Spleen (tissue), 11 donors: ENCODE measurements at regions not wholly inside any gene's neighbourhood (a gene's known extent, or its start where the extent isn't known, plus 50 kb on each side); places are given as distances from the start of the nearest gene placed in this dataset.

ENCODE experiments used
- DNase-seq: peaks from one replicate; pipeline ENCODE4 v3.0.0-alpha.2; 2020
- H3K27ac ChIP-seq, 8 donors: fragments of 200-600 bp; sonication (generic) in 7 of 8; 1 replicate in 4 of 8; 2 replicates in 4 of 8; pipeline versions ENCODE4 v1.5.0 to v1.8.0; 2016 to 2021; ENCODE audit warnings: inconsistent platforms in 4 of 8, mild to moderate bottlenecking in 4 of 8, moderate library complexity in 1 of 8
- H3K27me3 ChIP-seq, 7 donors: fragments of 200-600 bp; sonication (generic) in 6 of 7; replicated peaks in 1 of 7; 1 replicate in 4 of 7; 2 replicates in 3 of 7; pipeline versions ENCODE4 v1.5.0 to v1.8.0; 2016 to 2021; ENCODE audit warnings: inconsistent platforms in 3 of 7, mild to moderate bottlenecking in 1 of 7
- H3K36me3 ChIP-seq, 6 donors: fragments of 200-600 bp; sonication (generic) in 5 of 6; 1 replicate in 4 of 6; 2 replicates in 2 of 6; pipeline versions ENCODE4 v1.5.0 to v1.8.0; 2016 to 2021; ENCODE audit warnings: inconsistent platforms in 2 of 6
- H3K4me1 ChIP-seq, 6 donors: fragments of 200-600 bp; sonication (generic) in 5 of 6; 1 replicate in 3 of 6; 2 replicates in 3 of 6; pipeline versions ENCODE4 v1.5.0 to v1.8.0; 2016 to 2021; ENCODE audit warnings: inconsistent platforms in 3 of 6
- H3K4me3 ChIP-seq, 8 donors: fragments of 200-600 bp; sonication (generic) in 7 of 8; 1 replicate in 4 of 8; 2 replicates in 4 of 8; pipeline versions ENCODE4 v1.5.0 to v1.8.0; 2016 to 2021; ENCODE audit warnings: inconsistent platforms in 4 of 8, mild to moderate bottlenecking in 4 of 8, moderate library complexity in 2 of 8
- H3K9me3 ChIP-seq, 8 donors: fragments of 200-600 bp; sonication (generic) in 7 of 8; 1 replicate in 4 of 8; 2 replicates in 4 of 8; pipeline versions ENCODE4 v1.5.0 to v1.8.0; 2016 to 2021; ENCODE audit warnings: inconsistent platforms in 4 of 8
- POLR2A ChIP-seq, 3 donors: fragments of 450-650 bp; IDR thresholded peaks; one replicate each; pipeline ENCODE4 v1.5.1; 2017; ENCODE audit warnings: antibody characterized with exemption in 3 of 3, mild to moderate bottlenecking in 1 of 3
- POLR2AphosphoS5 ChIP-seq, 3 donors: sonication (generic); formaldehyde crosslinking; IDR thresholded peaks; one replicate each; pipeline ENCODE4 v1.5.1; 2017; ENCODE audit warnings: antibody characterized with exemption in 3 of 3
- WGBS, 5 donors: extraction: QIAGEN DNeasy Blood & Tissue Kit in 3 of 5; methylation state at CpG; one replicate each; pipeline versions ENCODE4 v1.1.5 to v1.1.7; 2013 to 2018; 5-methylcytosine and 5-hydroxymethylcytosine counted together
- intact Hi-C: fragments of 100-400 bp; cut with DNase I; formaldehyde crosslinking; loops from one replicate; pipeline ENCODE4 v1.15.0; 2023; ENCODE audit warnings: low total_unique reads
- TF ChIP-seq, protein P1 (sequence below), 11 experiments: fragments of 200-600 bp in 7 of 11; fragments of 450-650 bp in 4 of 11; sonication (generic) in 4 of 11; IDR thresholded peaks in 8 of 11; conservative IDR thresholded peaks in 3 of 11; 1 replicate in 7 of 11; 2 replicates in 4 of 11; pipeline versions ENCODE4 v1.4.0 to v1.8.0; 2016 to 2021; ENCODE audit warnings: antibody characterized with exemption in 11 of 11, inconsistent platforms in 4 of 11, mild to moderate bottlenecking in 1 of 11
- donor health status: healthy with polysubstance abuse.
- donor health status: DM: no; HTN: no; CAD: no; lungs with moderate emphysema.
- donor health status: DM: no; HTN: no; CAD: no.
- donor health status: Bipolar disorder and iron deficiency.
- donor health status: healthy.
- donor health status: DM: no; HTN: no; CAD: no.
- donor health status: DM: yes; HTN: yes; CAD: no.

- no peak overlapping the region for H3K4me3 ChIP-seq
- no peaks in the 10 kb centered on the region for H3K27me3 ChIP-seq
- 30 to 44% (median 35%) methylated on average over 11 of the region's 11 CpGs for WGBS, 5 donors
- intact Hi-C loops = no loop called here
- no peaks in the 10 kb centered on the region for H3K36me3 ChIP-seq
- no peaks in the 10 kb centered on the region for H3K4me1 ChIP-seq
- TF ChIP-seq, protein P1, sequence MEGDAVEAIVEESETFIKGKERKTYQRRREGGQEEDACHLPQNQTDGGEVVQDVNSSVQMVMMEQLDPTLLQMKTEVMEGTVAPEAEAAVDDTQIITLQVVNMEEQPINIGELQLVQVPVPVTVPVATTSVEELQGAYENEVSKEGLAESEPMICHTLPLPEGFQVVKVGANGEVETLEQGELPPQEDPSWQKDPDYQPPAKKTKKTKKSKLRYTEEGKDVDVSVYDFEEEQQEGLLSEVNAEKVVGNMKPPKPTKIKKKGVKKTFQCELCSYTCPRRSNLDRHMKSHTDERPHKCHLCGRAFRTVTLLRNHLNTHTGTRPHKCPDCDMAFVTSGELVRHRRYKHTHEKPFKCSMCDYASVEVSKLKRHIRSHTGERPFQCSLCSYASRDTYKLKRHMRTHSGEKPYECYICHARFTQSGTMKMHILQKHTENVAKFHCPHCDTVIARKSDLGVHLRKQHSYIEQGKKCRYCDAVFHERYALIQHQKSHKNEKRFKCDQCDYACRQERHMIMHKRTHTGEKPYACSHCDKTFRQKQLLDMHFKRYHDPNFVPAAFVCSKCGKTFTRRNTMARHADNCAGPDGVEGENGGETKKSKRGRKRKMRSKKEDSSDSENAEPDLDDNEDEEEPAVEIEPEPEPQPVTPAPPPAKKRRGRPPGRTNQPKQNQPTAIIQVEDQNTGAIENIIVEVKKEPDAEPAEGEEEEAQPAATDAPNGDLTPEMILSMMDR (IDR thresholded peaks at IDR 0.05 in 8 of 11, conservative IDR thresholded peaks at IDR 0.05 in 3 of 11) = no peak
- TF ChIP-seq POLR2A (IDR thresholded peaks at IDR 0.05) (no peak), POLR2AphosphoS5 (IDR thresholded peaks at IDR 0.05) (no peak)
- no peak for DNase-seq
- H3K27ac ChIP-seq = no peak overlapping the region
- H3K9me3 ChIP-seq = no peaks in the 10 kb centered on the region
These were observed 193.1 kb upstream of the SEMA3C start for GRCh38 chr7:81111781-81112540.

- Histone ChIP-seq H3K4me1 (no peaks in the 10 kb centered on the region), H3K4me3 (no peak overlapping the region), H3K36me3 (no peaks in the 10 kb centered on the region), H3K9me3 (no peaks in the 10 kb centered on the region), H3K27me3 (no peaks in the 10 kb centered on the region), H3K27ac (no peak overlapping the region)
- no peak for DNase-seq
- TF ChIP-seq POLR2A (IDR thresholded peaks at IDR 0.05) (no peak), POLR2AphosphoS5 (IDR thresholded peaks at IDR 0.05) (no peak)
- TF ChIP-seq, protein P1 (IDR thresholded peaks at IDR 0.05 in 8 of 11, conservative IDR thresholded peaks at IDR 0.05 in 3 of 11) = no peak
- WGBS, 5 donors = 76 to 92% (median 83%) methylated on average over 1 of the region's 1 CpG
- intact Hi-C loops = no loop called here
These were observed 192.5 kb upstream of the SEMA3C start for GRCh38 chr7:81111358-81111757.

- Histone ChIP-seq H3K9me3 (no peaks in the 10 kb centered on the region), H3K36me3 (no peaks in the 10 kb centered on the region), H3K27ac (no peak overlapping the region), H3K4me1 (no peaks in the 10 kb centered on the region), H3K27me3 (no peaks in the 10 kb centered on the region), H3K4me3 (no peak overlapping the region)
- WGBS, 5 donors = 72 to 89% (median 80%) methylated on average over 2 of the region's 2 CpGs
- intact Hi-C loops = no loop called here
- TF ChIP-seq, protein P1 (IDR thresholded peaks at IDR 0.05 in 8 of 11, conservative IDR thresholded peaks at IDR 0.05 in 3 of 11) = no peak
- no peak for TF ChIP-seq POLR2AphosphoS5 (IDR thresholded peaks at IDR 0.05)
- no peak for TF ChIP-seq POLR2A (IDR thresholded peaks at IDR 0.05)
- DNase-seq = no peak
These were observed 191.8 kb upstream of the SEMA3C start for GRCh38 chr7:81110673-81111072.

- Histone ChIP-seq H3K27ac (no peak overlapping the region), H3K27me3 (no peaks in the 10 kb centered on the region), H3K4me1 (no peaks in the 10 kb centered on the region), H3K9me3 (no peaks in the 10 kb centered on the region), H3K4me3 (no peak overlapping the region), H3K36me3 (no peaks in the 10 kb centered on the region)
- no peak for TF ChIP-seq POLR2AphosphoS5 (IDR thresholded peaks at IDR 0.05)
- TF ChIP-seq POLR2A (IDR thresholded peaks at IDR 0.05) = no peak
- TF ChIP-seq, protein P1 (IDR thresholded peaks at IDR 0.05 in 8 of 11, conservative IDR thresholded peaks at IDR 0.05 in 3 of 11) = no peak
- no peak for DNase-seq
- intact Hi-C loops = no loop called here
- WGBS, 5 donors = 93 to 96% (median 93%) methylated on average over 3 of the region's 3 CpGs
These were observed 179.4 kb upstream of the SEMA3C start for GRCh38 chr7:81098213-81098612.
